ENCODE measurements at regions not wholly inside any gene's neighbourhood (a gene's known extent, or its start where the extent isn't known, plus 50 kb on each side); places are given as distances from the start of the nearest gene placed in this dataset.

GRCh38 chr6:74756923-74757322 is 448.9 kb downstream of the COL12A1 start:
- Histone ChIP-seq H3K27me3 (no peaks in the 10 kb centered on the region), H3K36me3 (replicated peaks in 1 of 2) (no peaks in the 10 kb centered on the region), H3K4me1 (replicated peaks in 1 of 2) (no peaks in the 10 kb centered on the region), H3K4me3 (no peak overlapping the region), H3K27ac (no peak overlapping the region), H3K9me3 (replicated peaks in 1 of 3) (no peaks in the 10 kb centered on the region)
- TF ChIP-seq POLR2A (IDR thresholded peaks at IDR 0.05): no peak
- TF ChIP-seq, protein P1, sequence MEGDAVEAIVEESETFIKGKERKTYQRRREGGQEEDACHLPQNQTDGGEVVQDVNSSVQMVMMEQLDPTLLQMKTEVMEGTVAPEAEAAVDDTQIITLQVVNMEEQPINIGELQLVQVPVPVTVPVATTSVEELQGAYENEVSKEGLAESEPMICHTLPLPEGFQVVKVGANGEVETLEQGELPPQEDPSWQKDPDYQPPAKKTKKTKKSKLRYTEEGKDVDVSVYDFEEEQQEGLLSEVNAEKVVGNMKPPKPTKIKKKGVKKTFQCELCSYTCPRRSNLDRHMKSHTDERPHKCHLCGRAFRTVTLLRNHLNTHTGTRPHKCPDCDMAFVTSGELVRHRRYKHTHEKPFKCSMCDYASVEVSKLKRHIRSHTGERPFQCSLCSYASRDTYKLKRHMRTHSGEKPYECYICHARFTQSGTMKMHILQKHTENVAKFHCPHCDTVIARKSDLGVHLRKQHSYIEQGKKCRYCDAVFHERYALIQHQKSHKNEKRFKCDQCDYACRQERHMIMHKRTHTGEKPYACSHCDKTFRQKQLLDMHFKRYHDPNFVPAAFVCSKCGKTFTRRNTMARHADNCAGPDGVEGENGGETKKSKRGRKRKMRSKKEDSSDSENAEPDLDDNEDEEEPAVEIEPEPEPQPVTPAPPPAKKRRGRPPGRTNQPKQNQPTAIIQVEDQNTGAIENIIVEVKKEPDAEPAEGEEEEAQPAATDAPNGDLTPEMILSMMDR (IDR thresholded peaks at IDR 0.05): no peak
- intact Hi-C loops (cut with DNase I): loop anchor here in 1 of 2 donors (10.0 kb wide), 1 partner anchor 448 kb away; the partner anchor contains the start of gene COL12A1
- 67 to 83% (median 74%) methylated on average over 2 of the region's 2 CpGs for WGBS, 4 donors
- no peak for DNase-seq

- Histone ChIP-seq H3K9me3 (replicated peaks in 1 of 3) (no peaks in the 10 kb centered on the region), H3K27ac (no peak overlapping the region), H3K27me3 (no peaks in the 10 kb centered on the region), H3K4me3 (no peak overlapping the region), H3K4me1 (replicated peaks in 1 of 2) (no peaks in the 10 kb centered on the region), H3K36me3 (replicated peaks in 1 of 2) (no peaks in the 10 kb centered on the region)
- TF ChIP-seq POLR2A (IDR thresholded peaks at IDR 0.05): no peak
- TF ChIP-seq, protein P1 (IDR thresholded peaks at IDR 0.05): no peak
- intact Hi-C loops (cut with DNase I): loop anchor here in 1 of 2 donors (10.0 kb wide), 1 partner anchor 449 kb away; the partner anchor contains the start of gene COL12A1
- 46 to 58% (median 50%) methylated on average over 2 of the region's 2 CpGs for WGBS, 4 donors
- no peak for DNase-seq
These were observed 450.1 kb downstream of the COL12A1 start for GRCh38 chr6:74755778-74756177.

GRCh38 chr6:74755196-74755595 is 450.7 kb downstream of the COL12A1 start:
- no peak for DNase-seq
- TF ChIP-seq, protein P1 (IDR thresholded peaks at IDR 0.05): no peak
- TF ChIP-seq POLR2A (IDR thresholded peaks at IDR 0.05): no peak
- no peaks in the 10 kb centered on the region for H3K36me3 ChIP-seq (replicated peaks in 1 of 2)
- intact Hi-C loops (cut with DNase I): loop anchor here in 1 of 2 donors (10.0 kb wide), 1 partner anchor 450 kb away; the partner anchor contains the start of gene COL12A1
- no peaks in the 10 kb centered on the region for H3K9me3 ChIP-seq (replicated peaks in 1 of 3)
- 79 to 90% (median 84%) methylated on average over 9 to 10 of the region's 10 CpGs for WGBS, 4 donors
- no peaks in the 10 kb centered on the region for H3K4me1 ChIP-seq (replicated peaks in 1 of 2)
- H3K4me3 ChIP-seq: no peak overlapping the region
- no peak overlapping the region for H3K27ac ChIP-seq
- no peaks in the 10 kb centered on the region for H3K27me3 ChIP-seq

DNA sequence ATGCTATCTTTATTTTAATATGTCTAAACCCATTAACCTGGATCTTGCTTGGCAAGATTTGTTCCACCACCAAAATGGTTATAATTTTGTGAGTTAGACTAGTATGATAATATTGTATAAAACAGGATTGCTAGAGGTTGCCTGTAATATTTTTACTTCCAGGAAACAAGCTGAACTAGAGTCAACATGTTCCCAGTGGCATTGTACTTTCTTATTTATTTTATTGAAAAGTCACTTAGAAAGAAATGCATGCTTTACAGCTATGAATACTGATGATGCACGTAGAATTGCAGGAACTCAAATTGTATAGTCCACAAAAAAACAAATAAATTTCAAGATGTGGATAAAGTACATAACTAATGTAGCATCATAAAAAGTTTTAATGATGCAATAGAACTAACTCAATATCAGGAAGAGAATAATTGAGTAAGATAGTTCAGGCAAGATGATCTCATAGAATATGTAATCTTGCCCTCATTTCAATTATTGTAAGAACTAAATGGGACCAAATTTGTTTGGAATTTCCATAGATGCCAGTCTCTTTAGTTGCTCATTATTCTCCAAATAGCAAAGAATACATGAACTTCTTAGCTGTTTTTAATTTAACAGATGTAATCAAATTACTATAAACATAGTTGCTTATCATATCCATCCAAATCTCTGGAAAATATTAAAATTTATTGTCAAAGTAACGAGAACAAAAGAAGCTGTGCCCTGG is 451.8 kb downstream of the COL12A1 start:
- H3K4me1 ChIP-seq (replicated peaks in 1 of 2): no peaks in the 10 kb centered on the region
- no peak for TF ChIP-seq POLR2A (IDR thresholded peaks at IDR 0.05)
- TF ChIP-seq, protein P1 (IDR thresholded peaks at IDR 0.05): no peak
- intact Hi-C loops (cut with DNase I): loop anchor here in 1 of 2 donors (10.0 kb wide), 1 partner anchor 451 kb away; the partner anchor contains the start of gene COL12A1

More for the DNA sequence above, 451.8 kb downstream of the COL12A1 start:
- Histone ChIP-seq H3K4me3 (no peak overlapping the region), H3K27ac (no peak overlapping the region), H3K27me3 (no peaks in the 10 kb centered on the region), H3K36me3 (replicated peaks in 1 of 2) (no peaks in the 10 kb centered on the region), H3K9me3 (replicated peaks in 1 of 3) (no peaks in the 10 kb centered on the region)
- WGBS, 4 donors: 53 to 68% (median 60%) methylated on average over 2 of the region's 2 CpGs
- DNase-seq: no peak
